GM18519 (cell line): ENCODE measurements at regions not wholly inside any gene's neighbourhood (a gene's known extent, or its start where the extent isn't known, plus 50 kb on each side); places are given as distances from the start of the nearest gene placed in this dataset.
"Not testable (repeated sequence)": the region's sequence is repeated elsewhere in the genome, so short reads cannot be mapped to it uniquely, and the experiment has no call there.

Experiments used
- ATAC-seq: cut with Tn5 transposase; IDR thresholded peaks from one replicate; pipeline ENCODE4 v1.9.1; 2021; ENCODE audit warnings: mild to moderate bottlenecking, moderate library complexity; ENCODE audit not compliant: unreplicated experiment, low FRiP score

DNA sequence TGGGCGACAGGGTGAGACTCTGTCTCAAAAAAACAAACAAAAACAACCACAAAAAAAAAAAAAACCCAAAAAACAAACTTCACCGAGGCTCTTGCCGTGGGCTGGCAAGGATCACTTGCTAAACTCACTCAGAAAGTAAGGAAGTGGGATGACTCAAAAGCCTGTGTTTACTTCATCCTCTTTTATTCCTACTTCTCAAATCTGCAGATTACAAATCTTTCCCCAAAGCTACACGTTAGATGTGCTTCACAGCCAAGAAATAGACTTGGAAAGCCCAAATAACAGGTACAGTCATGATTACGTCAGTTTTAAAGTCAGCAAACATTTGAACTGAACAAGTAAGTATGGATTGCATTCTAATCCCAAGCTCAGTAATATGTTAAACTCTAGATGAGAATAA is 359.3 kb downstream of the ADGRL2 start:
- no peak for ATAC-seq

DNA sequence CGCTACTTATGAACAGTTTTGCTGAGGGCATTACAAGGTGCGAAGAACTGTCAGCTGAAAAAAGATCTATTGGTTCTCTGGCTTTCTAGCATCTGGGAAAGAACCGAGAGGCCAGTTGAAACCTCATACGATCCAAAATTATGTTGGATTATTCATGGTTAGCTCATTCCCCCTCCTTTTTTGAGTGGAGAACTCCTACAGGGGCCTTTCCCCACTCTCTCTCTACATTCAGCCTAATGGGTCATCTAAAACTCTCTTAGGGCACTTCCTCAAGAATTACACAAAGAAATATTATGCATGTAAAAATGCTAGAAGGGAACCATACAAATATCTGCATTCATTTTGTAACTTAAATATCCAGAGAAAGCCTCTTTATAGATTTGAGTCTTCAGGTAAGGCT is 358.2 kb downstream of the ADGRL2 start:
- ATAC-seq, result no peak

DNA sequence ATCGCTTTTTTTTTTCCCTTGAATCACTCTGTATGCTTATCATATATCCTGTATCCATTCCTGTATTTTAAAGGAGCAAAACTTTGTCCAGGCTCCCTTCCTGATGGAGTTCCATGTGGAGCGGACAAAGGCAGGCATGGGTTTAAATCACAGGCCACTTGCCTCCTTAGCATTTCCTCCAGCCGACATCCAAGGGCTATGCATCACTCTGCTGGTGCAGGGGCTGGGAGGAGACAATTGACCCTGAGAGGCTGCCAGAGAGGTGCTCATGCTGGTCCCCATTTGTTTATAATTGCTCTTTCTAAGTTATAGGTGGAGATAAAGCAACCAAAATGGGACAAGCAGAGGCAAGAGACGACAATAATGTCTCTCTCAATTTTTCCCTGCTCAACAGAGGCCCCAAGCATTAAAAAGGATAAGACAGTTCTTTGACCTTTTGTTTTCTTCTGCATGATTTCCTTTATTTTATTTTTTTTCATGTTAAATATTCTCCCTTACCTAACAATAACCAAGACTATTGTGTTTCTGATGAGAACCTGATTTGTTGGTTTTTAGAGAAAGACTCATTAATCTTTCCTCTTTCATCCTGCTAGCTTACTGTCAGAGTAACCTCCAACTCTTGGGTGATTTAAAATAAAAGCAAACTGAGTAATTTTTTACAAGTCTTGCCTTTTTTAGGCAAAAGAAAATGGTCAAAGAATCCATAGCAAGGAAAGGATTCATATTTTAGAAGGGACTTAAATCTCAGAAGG is 353.7 kb downstream of the ADGRL2 start:
- no peak for ATAC-seq

DNA sequence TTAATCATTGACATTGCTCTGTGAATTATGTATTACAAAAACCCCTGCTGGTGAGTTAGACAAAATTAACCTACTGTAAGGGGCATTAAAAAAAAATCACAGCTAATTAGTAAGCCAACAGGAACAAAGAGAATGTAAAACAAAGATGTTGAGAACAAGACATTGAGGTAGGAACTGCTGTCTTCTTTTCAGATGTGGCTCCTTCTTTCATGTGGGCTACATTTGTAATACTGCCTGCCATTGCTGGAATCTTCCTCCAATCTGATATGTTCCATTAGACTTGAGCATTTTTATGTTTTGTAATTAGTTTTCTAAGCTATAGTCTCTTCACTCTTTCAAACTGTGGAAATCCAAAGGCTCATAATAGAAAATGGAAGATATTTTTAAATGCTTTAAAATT is 353.0 kb downstream of the ADGRL2 start:
- ATAC-seq, result no peak

DNA sequence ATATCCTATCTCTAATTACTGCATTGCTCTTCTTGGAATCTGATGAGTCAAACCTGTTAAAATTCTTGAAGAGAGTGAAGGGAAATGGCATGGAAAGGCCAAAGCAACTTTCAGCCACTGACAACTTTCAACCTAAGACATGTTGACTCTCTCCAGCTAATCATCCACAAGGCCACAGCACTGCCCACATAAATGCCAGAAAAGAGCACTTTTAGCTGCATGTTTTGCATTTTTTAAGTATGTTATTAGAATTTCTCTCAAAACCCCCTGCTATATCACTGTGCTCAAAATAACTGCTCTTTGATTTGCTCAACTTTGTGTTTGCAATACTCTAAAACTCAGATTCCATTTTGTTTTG is 352.5 kb downstream of the ADGRL2 start:
- ATAC-seq, result no peak

DNA sequence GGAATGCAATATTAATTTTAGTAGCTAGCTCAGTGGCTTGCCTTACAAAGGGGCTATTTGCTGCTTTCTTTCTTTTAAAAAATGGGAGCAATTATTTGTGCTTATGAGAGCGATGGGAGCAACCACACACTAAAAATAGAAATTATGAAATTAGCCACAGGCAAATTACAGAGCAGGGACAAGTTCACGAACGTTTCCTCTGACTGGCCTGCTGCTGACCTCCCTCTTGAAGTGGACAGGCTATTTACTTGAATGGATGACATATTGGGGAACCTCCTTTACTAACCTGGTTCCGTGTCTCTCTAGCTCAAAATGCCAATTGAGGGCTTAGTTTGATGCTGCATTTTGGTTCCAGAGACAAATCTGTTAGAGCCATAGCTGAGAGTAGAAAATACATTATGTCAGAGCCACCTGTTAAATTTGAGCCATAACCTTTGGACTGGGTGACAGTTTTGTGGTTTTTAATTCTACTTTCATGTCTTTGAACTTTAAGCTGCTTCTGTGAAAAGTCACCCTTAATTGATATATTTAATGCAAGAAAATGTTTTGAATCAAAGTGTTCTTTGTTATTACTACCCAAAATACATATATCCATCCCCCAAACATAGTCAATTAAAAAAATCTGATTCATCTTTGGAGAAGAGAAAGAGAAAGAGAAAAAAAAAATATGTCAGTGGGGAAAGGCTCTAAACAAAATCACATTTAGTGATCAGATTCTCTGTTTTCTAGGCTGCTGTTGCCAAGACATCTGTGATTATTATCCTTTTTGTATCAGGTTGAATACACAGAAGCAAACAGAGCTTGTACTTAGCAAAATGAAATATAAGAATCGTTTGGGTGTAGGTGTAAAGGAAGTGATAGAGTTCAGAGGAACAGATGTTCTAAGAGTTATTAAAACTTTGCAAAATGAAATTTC is 351.9 kb downstream of the ADGRL2 start:
- ATAC-seq, result no peak

DNA sequence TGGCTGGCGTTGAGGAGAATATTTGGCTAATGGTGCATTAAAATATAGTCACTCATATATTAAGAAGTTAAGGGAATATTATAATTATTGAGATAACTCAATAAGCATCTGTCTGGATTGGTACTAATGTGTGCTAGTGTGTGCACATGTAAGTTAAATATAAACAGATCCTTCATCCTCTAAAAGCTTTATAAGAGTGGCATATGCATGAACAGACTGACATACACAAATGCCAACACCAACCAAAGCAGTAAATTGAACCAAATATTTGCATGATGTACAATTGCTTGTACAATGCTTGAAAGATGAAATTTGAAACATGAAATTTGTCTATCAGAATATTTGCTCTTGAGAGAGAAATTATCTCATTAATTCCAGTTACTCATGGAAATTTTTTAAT is 344.9 kb downstream of the ADGRL2 start:
- no peak for ATAC-seq

DNA sequence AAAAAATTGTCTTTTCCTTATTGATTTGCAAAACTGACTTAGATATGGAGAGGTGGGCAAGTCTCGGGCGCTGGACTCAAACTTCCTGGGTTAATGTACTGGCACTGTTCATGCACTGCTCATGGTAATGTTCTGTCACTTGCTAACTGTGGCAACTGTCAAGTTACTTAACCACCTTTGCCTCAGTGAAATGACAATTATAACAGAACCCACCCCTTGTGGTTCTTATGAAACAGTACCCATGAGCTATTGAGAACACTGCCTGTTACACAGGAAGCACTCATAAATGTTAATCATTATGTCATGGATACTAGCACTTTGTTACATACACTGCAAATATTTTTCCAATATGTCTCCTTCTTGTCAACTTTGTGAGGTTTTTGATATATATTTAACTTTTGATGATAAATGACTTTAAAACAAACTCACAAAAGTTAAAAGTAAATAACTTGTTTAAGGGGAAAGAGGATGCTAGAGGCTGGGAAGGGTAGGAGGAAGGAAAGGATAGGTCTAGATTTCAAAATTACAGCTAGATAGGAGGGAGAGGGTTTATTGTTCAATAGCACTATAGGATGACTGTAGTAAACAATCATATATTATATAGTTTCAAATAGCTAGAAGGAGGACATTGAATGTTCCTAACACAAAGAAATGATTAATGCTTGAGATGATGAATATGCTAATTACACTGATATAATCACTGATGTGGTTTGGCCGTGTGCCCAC is 342.5 kb downstream of the ADGRL2 start:
- ATAC-seq, result no peak

DNA sequence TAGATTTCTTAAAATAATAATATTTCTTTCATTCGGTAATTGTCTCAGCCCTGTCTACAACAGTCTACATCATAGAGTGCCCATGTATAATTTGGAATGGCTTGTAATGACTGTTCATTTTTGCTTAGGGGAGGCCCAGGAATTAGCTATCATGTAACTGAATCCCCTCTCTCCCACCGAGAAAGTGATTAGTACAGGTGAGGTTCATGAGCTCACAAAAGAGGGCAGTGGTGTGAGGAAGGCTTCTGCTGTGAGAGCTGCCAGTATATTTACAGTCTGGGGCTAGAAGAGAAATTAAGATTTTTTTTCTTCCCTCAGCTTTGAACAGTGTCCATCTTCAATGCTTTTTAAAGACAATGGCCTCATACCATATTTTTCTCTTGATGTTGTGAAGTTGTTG is 340.7 kb downstream of the ADGRL2 start:
- no peak for ATAC-seq

DNA sequence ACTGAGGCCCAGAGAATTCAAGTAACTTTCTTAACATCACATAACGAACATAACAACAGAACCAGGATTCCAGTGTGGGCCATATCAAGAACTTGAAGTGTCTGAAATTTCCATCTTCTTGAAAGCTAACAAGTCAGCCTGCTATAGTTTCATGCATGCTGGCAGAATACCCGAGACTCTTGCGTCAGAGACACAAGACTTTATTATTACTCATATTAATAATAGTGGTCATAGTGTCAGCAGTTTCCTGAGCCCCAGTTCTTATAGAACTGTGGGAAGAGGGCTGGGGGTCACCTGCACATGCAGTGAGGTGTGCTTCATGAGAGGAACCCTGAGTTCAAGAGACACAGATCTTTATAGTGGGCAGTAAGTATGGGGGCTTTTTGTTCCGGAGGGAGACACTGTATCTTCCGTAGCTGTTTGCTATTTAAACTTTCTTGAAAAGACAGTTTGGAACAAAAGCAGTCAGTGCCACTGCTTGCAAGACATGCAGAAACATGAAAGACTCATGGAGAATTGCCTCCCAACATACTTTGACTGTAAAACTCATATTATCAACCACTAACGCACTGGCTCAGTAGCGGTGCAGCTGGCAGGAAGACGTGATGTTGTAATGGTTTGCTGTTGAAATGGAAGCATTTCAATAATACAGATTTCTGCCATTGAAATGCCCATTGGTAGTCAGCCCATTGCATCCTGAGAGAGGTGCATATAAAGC is 339.2 kb downstream of the ADGRL2 start:
- ATAC-seq, result no peak

DNA sequence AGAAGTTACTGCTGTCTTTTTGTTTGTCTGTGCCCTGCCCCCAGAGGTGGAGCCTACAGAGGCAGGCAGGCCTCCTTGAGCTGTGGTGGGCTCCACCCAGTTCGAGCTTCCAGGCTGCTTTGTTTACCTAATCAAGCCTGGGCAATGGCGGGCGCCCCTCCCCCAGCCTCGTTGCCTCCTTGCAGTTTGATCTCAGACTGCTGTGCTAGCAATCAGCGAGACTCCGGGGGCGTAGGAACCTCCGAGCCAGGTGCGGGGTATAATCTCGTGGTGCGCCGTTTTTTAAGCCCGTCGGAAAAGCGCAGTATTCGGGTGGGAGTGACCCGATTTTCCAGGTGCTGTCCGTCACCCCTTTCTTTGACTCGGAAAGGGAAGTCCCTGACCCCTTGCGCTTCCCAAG is 335.6 kb downstream of the ADGRL2 start:
- ATAC-seq, result not testable (repeated sequence)

DNA sequence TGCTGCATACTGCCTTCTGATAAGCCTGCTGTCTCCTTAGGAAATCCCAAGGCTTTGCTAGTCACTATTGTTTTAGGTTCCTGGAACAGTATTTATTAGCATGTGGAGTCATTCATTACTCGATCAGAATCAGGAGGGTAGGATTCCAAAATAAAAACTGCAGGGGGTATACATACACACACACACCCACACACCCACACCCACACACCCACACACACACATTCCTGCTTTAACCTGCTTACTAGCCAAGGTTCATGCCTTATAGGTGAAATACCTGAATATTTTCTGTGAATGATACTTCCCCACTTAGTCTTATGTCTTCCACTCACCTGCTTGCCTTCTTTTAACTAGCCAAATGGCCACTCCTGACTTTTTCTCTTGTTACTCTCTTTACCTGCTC is 325.1 kb downstream of the ADGRL2 start:
- no peak for ATAC-seq

DNA sequence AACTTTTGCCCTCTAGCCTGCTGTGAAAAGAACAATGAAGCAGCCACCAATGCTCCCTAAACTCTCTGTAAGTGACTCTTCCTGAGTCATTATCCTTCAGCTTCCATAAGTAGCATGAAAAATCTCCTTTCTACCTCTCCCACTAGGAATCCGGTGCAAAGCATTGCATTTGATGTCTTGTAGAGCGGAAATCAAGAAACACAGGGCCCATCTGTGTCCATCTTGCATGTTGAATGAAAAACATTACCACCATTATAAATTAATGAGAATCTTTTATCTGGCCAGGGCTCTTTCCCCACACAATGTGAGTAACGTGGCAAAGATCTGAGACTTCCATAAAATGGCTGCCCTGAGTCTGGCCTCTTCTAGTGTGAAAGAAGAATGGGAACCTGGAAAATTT is 324.4 kb downstream of the ADGRL2 start:
- ATAC-seq, result no peak

DNA sequence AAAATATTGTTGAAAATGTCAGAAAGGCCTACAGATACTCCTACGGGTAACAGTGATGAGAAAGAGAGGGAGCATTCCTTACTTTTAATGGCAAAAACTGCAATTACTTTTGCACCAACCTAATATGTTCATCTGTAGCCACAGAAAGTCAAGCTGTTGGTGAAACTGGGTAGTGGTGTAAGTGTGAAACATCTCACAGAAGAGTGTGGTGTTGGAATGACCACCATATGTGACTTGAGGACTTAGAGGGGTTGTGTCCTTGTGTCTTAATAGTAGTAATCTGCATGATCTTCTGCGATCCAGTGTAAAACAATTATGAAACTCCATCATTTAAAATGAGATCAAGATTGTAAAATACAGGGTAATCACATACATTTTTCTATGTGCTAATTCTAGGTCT is 320.7 kb downstream of the ADGRL2 start:
- no peak for ATAC-seq

DNA sequence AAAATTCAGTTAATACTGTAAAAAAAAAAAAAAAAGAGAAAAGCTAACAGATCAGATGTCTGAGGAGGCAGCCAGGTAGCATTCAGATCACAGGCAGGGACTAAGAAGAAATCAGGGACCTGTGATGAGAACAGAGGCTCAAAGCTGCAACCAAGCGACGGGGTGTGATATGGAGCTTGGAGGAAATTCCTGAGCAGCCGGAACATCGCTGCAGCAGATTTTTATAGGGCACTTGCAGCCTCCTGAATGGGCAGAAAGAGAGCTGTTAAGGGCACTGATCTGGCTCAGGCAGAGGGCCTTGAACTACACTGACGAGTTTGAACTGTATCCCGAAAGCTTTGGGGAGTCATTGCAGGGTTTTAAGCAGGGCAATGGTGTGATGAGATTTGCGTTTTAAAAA is 315.4 kb downstream of the ADGRL2 start:
- ATAC-seq, result no peak

DNA sequence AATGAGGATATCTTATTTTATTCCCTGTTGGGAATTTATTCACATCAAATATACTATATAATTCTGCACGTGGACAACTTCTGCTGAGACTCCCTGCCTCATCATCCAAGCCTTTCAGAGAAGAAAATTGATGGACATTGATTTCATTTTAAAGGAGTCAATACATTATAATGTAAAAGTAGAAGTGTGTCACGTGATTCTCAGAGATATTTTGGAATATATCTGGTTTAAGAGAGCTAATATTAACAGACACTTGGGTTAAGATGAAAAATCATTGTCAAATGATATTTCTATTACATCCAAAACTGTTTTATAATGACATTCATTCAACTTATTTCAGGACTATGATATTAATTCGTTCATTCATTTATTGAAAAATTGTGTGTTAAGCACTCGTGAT is 314.2 kb downstream of the ADGRL2 start:
- ATAC-seq, result no peak

DNA sequence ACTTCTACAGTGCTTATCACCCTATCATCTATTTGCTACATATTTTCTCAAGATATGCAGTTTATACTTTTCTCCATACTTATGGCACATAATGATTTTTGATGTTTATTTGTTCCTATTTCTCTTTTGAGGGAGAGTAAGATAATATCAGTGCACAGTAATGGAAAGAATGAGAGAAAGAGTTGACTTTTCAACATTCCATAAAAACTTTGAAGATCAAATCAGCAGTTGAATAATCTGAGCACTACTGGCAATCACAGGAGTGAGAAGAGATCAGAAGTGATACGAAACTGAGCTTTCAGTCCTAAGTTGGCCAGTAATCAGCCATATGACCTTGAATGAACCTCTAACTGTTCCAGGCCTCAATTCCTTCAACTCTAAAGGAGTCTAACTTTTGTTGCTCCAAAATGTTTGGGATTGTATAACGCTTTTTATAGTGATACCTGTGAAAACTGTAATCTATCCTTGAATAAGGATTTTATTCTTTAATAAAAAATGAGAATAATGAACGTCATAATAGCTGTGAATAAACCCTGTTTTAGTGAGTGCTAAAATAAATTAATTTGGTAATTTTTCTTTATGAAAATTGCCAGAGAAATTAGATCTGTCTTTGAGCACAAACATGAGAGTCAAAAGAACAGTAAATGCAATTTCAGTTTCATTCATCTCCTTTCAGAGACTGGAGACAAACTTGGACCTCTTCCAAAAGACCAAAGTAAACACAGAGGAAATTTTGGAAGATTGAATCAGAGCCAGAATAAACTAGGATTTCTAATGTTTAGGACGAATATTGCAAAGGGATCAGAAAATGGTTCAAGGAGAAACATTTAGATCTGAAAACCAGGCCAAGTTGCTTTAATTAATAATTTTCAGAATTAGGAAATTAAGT is 309.9 kb downstream of the ADGRL2 start:
- no peak for ATAC-seq

DNA sequence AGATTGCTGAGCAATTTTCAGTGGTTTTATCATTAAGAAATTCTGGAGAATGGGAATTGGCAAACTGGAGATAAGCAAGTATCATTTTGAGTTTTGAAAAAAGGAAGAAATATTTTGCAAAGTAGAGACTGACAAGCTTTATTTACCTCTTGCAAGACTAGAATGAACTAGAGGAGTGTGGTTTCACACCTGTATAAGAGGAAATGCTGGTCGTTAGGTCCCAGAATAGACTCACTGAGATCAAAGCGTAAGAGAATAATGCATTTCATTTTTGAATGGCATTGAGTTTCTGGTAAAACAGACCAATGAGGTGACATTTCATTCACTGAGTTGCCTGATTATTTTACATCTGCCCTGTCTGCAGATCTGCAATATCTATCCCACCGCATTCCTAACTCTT is 308.1 kb downstream of the ADGRL2 start:
- ATAC-seq, result no peak

DNA sequence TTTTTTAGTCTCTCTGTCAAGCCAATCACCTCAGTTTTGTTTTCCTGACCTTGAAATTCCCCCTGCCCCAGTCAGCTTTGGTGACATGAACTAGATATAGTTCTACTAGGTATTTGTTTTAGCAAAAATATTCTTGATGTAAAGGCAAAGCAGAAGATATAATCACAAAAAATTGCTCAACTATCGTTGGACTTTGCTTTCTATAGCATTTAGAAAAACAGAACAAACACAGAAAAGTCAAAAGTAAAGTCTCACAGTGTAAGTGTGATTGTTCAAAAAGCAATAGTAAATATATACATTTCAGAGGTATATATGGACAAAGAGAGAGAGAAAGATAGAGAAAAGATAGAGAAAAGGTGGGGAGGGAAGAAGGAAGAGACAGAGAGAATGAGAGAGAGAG is 305.9 kb downstream of the ADGRL2 start:
- no peak for ATAC-seq

DNA sequence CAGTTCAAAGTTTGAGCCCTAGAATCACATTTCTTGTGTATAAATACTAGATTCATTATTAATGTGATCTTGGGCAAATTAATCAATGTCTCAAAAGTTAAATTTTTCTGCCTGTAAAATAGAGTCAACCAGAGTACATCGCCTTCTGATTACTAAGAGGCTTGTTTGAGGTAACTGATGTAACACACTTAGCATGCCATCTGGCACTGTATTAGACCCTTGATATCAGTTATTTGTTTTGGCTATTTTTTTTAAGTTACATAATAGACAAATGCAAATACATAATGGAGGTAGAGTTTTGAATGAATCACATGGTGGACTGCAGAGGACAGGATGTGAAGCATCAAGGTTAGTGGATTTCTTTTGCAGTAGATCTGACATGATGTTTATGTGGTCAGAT is 298.4 kb downstream of the ADGRL2 start:
- no peak for ATAC-seq
